HCT116 (cell line): ENCODE measurements at regions not wholly inside any gene's neighbourhood (a gene's known extent, or its start where the extent isn't known, plus 50 kb on each side); places are given as distances from the start of the nearest gene placed in this dataset.

ENCODE experiments used
- CEBPB ChIP-seq: IDR thresholded peaks from 2 replicates; pipeline ENCODE4 v1.6.1; 2012; ENCODE audit warnings: low read depth
- EZH2 ChIP-seq: fragments of 200-600 bp; sonication (generic); IDR thresholded peaks from 2 replicates; pipeline ENCODE4 v1.6.1; 2017; ENCODE audit warnings: antibody characterized with exemption, mixed run types
- POLR2A ChIP-seq: IDR thresholded peaks from 2 replicates; pipeline ENCODE4 v1.7.0; 2011; ENCODE audit warnings: borderline replicate concordance; ENCODE audit not compliant: insufficient read depth, insufficient read length; ENCODE audit errors: extremely low read depth
- POLR2AphosphoS5 ChIP-seq: IDR thresholded peaks from 2 replicates; pipeline ENCODE4 v1.6.1; 2011; ENCODE audit warnings: mild to moderate bottlenecking, low read depth, low read length, moderate library complexity
- SIN3A ChIP-seq: IDR thresholded peaks from 2 replicates; pipeline ENCODE4 v1.6.1; 2012; ENCODE audit warnings: low read depth
- TCF7L2 ChIP-seq: IDR thresholded peaks from 2 replicates; pipeline ENCODE4 v1.7.0; 2011; ENCODE audit warnings: borderline replicate concordance, inconsistent platforms; ENCODE audit not compliant: insufficient read depth, insufficient read length; ENCODE audit errors: extremely low read depth
- YY1 ChIP-seq: IDR thresholded peaks from 2 replicates; pipeline ENCODE4 v1.6.1; 2011; ENCODE audit warnings: low read length, low read depth, moderate library complexity, mild to moderate bottlenecking; ENCODE audit not compliant: insufficient replicate concordance; ENCODE audit errors: extremely low read depth
- ZNF274 ChIP-seq: fragments of 200-500 bp; sonication (Bioruptor generic); IDR thresholded peaks from 2 replicates; pipeline ENCODE4 v1.6.1; 2014; ENCODE audit warnings: mild to moderate bottlenecking, low read depth, low read length, inconsistent platforms
- TF ChIP-seq, protein P1 (sequence below), 3 experiments: fragments of 200-600 bp in 1 of 3; sonication (generic) in 1 of 3; IDR thresholded peaks in 2 of 3; conservative IDR thresholded peaks in 1 of 3; 2 replicates each; pipeline ENCODE4 v1.5.1; 2012 to 2017; ENCODE audit warnings: low read depth in 2 of 3, low read length in 2 of 3, antibody characterized with exemption in 1 of 3, borderline replicate concordance in 1 of 3, control low read depth in 1 of 3, mild to moderate bottlenecking in 1 of 3, mixed read lengths in 1 of 3, mixed run types in 1 of 3, moderate library complexity in 1 of 3; ENCODE audit not compliant: insufficient read depth in 1 of 3

- no peak for TF ChIP-seq YY1
- TF ChIP-seq, protein P1, sequence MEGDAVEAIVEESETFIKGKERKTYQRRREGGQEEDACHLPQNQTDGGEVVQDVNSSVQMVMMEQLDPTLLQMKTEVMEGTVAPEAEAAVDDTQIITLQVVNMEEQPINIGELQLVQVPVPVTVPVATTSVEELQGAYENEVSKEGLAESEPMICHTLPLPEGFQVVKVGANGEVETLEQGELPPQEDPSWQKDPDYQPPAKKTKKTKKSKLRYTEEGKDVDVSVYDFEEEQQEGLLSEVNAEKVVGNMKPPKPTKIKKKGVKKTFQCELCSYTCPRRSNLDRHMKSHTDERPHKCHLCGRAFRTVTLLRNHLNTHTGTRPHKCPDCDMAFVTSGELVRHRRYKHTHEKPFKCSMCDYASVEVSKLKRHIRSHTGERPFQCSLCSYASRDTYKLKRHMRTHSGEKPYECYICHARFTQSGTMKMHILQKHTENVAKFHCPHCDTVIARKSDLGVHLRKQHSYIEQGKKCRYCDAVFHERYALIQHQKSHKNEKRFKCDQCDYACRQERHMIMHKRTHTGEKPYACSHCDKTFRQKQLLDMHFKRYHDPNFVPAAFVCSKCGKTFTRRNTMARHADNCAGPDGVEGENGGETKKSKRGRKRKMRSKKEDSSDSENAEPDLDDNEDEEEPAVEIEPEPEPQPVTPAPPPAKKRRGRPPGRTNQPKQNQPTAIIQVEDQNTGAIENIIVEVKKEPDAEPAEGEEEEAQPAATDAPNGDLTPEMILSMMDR (IDR thresholded peaks at IDR 0.05 in 2 of 3, conservative IDR thresholded peaks at IDR 0.05 in 1 of 3; ENCODE audit: borderline replicate concordance in 1 of 3, insufficient read depth in 1 of 3, low read depth in 2 of 3, low read length in 2 of 3): no peak
- TF ChIP-seq POLR2AphosphoS5: no peak
- no peak for TF ChIP-seq ZNF274
- TF ChIP-seq TCF7L2: no peak
- TF ChIP-seq EZH2: no peak
- TF ChIP-seq POLR2A: no peak
- TF ChIP-seq CEBPB: no peak
- no peak for TF ChIP-seq SIN3A
Measured at GRCh38 chr2:129428086-129428660, 551.3 kb upstream of the RAB6C start.
